Retinal pigment epithelial cell (primary cell): ENCODE measurements at regions not wholly inside any gene's neighbourhood (a gene's known extent, or its start where the extent isn't known, plus 50 kb on each side); places are given as distances from the start of the nearest gene placed in this dataset.

Experiments used
- DNase-seq: peaks from one replicate; pipeline ENCODE4 v3.0.0-alpha.2; 2010; ENCODE audit warnings: low read depth
- H3K4me3 ChIP-seq: 2 replicates; pipeline ENCODE4 v1.5.1; 2011; ENCODE audit warnings: mild to moderate bottlenecking, low read length, control low read depth, moderate library complexity
- TF ChIP-seq, protein P1 (sequence below): conservative IDR thresholded peaks from 2 replicates; pipeline ENCODE4 v1.5.1; 2011; ENCODE audit warnings: low read depth, low read length, control low read depth, inconsistent platforms

DNA sequence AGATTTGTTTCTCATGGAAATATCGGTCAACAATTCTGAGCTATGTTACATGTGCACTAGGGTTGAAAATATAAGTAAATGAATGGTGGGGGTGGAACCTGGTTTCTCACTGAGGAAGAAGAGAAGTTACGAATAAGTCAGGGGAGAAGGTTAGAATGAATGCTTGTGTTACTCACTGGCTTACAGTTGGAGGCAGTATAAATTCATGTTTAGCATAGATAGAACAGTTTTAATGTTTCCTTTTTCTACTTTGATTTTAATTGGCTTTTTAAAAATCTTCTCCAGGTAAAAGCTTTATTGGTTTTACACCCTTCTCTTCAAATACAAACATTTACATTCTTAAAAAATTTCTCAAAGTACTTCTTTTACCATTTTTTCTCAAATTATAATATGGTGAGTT lies 1113.7 kb downstream of the CDH11 start:
- TF ChIP-seq, protein P1, sequence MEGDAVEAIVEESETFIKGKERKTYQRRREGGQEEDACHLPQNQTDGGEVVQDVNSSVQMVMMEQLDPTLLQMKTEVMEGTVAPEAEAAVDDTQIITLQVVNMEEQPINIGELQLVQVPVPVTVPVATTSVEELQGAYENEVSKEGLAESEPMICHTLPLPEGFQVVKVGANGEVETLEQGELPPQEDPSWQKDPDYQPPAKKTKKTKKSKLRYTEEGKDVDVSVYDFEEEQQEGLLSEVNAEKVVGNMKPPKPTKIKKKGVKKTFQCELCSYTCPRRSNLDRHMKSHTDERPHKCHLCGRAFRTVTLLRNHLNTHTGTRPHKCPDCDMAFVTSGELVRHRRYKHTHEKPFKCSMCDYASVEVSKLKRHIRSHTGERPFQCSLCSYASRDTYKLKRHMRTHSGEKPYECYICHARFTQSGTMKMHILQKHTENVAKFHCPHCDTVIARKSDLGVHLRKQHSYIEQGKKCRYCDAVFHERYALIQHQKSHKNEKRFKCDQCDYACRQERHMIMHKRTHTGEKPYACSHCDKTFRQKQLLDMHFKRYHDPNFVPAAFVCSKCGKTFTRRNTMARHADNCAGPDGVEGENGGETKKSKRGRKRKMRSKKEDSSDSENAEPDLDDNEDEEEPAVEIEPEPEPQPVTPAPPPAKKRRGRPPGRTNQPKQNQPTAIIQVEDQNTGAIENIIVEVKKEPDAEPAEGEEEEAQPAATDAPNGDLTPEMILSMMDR, result no peak
- no peak for DNase-seq
- no peak overlapping the region for H3K4me3 ChIP-seq

DNA sequence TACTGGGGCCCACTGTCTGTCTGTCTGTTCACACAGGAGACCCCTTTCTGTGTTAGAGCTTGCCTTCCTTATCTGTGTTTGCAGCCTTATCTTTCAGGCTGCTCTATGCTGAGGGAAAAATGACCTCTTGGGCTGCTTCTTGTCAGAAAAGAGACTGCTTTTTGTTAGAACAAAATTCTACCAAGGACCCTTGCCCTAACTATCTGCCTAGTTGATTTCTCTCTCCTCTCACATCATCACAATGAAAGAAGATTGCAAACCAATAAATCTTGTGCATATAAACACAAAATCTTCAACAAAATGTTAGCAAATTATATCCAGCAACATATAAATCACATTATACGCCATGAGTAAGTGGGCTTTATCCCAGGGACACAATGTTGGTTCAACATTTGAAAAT lies 1117.7 kb downstream of the CDH11 start:
- H3K4me3 ChIP-seq, result no peak overlapping the region
- TF ChIP-seq, protein P1, result no peak
- no peak for DNase-seq

DNA sequence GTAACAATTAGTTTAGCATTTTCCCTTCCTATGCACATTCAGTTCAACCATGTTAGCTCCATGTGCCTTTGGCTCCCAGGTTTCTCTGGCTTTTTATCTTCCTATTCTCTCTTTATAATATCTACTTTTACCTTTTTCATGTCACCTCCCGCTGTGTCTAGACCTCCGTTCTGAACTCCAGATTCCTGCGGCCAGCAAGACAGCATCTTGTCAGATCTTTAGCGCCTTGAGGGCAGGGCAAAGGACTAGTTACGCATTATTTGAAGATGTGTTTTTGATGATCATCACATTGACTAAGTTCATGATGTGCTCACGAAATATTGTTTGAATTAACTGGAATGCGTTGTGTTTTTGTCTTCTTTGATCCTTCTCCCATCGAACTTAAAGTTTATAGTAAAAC lies 1126.8 kb downstream of the CDH11 start:
- no peak for DNase-seq
- H3K4me3 ChIP-seq, result no peak overlapping the region
- TF ChIP-seq, protein P1, result no peak

DNA sequence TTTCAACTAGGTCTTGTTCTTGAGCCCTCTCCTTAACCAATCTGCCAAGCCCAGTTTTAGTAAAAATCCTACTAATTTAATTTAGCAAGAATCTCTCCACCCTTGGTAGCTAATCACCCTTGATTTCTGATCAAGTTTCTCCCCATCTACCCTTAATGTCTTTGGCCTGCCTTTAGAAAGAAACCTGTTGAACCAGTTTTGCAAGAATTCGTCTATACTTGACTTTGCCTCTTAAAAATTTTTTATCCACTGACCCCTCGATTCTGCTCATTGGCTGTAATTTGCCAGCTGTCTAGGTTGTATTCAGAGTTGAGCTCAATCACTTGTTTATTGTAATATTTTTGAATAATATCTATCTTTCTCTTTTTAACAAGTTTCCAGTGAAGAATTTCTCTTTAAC lies 1138.5 kb downstream of the CDH11 start:
- no peak for DNase-seq
- TF ChIP-seq, protein P1, result no peak

DNA sequence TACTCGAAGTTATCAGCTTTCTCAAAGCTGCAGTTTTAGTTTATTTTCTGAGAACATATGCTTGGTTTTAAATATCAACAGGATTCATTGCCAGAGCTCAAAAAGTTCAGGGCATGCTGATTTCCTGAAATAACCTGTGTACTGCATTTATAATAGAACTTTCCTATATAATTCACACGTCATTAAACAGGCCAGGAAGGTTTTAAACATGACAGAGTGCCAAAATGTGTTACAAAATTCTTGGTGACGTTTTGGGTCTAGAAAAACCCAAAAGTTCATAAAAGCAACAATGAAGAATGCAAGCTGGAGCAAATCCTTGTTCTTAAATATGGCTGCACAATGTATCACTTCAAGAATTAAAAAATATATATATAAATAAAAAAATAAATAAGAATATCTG lies 1139.1 kb downstream of the CDH11 start:
- TF ChIP-seq, protein P1, result no peak
- no peak overlapping the region for H3K4me3 ChIP-seq
- no peak for DNase-seq

More for the DNA sequence above, 1138.5 kb downstream of the CDH11 start:
- H3K4me3 ChIP-seq, result no peak overlapping the region

DNA sequence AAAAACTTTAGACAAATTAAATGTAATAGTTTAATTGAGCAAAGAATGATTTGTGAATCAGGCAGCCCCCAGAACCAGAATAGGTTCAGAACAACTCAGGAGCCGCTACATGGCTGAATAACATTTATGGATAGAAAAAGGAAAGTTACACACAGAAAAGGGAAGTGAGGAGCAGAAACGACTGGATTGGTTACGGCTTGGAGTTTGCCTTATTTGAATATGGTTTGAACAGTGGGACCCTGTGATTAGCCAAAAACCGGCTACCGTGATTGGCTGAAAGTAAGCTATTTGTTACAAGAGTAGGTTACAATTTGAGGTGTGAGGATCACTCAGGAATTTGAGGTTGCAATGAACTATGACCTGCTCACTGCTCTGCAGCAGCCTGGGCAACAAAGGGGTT lies 1139.8 kb downstream of the CDH11 start:
- TF ChIP-seq, protein P1, result no peak
- no peak for DNase-seq
- no peak overlapping the region for H3K4me3 ChIP-seq

DNA sequence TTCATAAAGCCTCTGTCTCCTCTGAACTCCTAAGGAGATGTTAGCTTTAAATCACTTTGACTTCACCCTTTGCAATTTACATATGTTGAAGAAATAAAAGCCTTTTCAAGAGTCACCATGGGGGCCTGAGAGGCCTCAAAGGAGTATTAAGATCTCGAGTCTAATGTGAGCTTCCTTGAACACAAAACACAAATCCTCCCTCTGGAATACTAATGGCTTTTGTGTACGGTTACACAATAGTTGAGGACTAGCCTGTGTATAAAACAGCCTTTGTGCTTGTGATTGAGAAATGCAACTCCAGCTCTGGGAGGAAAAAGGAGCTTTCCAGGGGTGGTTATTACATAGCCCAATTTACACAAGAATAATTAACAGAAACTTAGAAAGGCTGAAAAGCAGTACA lies 1140.2 kb downstream of the CDH11 start:
- DNase-seq, result no peak
- TF ChIP-seq, protein P1, result no peak
- no peak overlapping the region for H3K4me3 ChIP-seq
